ENCODE measurements at regions not wholly inside any gene's neighbourhood (a gene's known extent, or its start where the extent isn't known, plus 50 kb on each side); places are given as distances from the start of the nearest gene placed in this dataset.
"Not testable (repeated sequence)": the region's sequence is repeated elsewhere in the genome, so short reads cannot be mapped to it uniquely, and the experiment has no call there.

- no peak for DNase-seq
Observed at GRCh38 chr5:26415987-26416779, 622.2 kb downstream of the CDH9 start.

- DNase-seq: no peak
Observed at GRCh38 chr5:26390608-26391007, 647.8 kb downstream of the CDH9 start.

- DNase-seq: no peak
Observed at GRCh38 chr5:26388976-26389375, 649.4 kb downstream of the CDH9 start.

- no peak for DNase-seq
Observed at GRCh38 chr5:26386532-26386931, 651.9 kb downstream of the CDH9 start.

- not testable (repeated sequence) for DNase-seq
Observed at GRCh38 chr5:26364624-26365023, 673.8 kb downstream of the CDH9 start.

GRCh38 chr5:26343801-26344325, 694.5 kb downstream of the CDH9 start:
- no peak for DNase-seq

- no peak for DNase-seq
Observed at GRCh38 chr5:26339576-26339975, 698.8 kb downstream of the CDH9 start.

GRCh38 chr5:26329562-26330189, 708.7 kb downstream of the CDH9 start:
- DNase-seq: no peak

GRCh38 chr5:26326153-26326759, 712.1 kb downstream of the CDH9 start:
- no peak for DNase-seq

GRCh38 chr5:26325432-26325831, 713.0 kb downstream of the CDH9 start:
- not testable (repeated sequence) for DNase-seq

GRCh38 chr5:26324273-26324895, 714.0 kb downstream of the CDH9 start:
- DNase-seq: not testable (repeated sequence)

GRCh38 chr5:26323794-26324193, 714.6 kb downstream of the CDH9 start:
- no peak for DNase-seq

GRCh38 chr5:26321278-26321677, 717.1 kb downstream of the CDH9 start:
- no peak for DNase-seq

GRCh38 chr5:26310415-26310814, 728.0 kb downstream of the CDH9 start:
- no peak for DNase-seq

- DNase-seq: no peak
Observed at GRCh38 chr5:26295541-26295940, 742.8 kb downstream of the CDH9 start.

- no peak for DNase-seq
Observed at GRCh38 chr5:26282190-26282589, 756.2 kb downstream of the CDH9 start.

- DNase-seq: no peak
Observed at GRCh38 chr5:26278078-26278477, 760.3 kb downstream of the CDH9 start.

GRCh38 chr5:26259081-26259480, 779.3 kb downstream of the CDH9 start:
- DNase-seq: no peak

GRCh38 chr5:26245321-26245720, 793.1 kb downstream of the CDH9 start:
- no peak for DNase-seq

- no peak for DNase-seq
Observed at GRCh38 chr5:26239588-26239987, 798.8 kb downstream of the CDH9 start.

GRCh38 chr5:26237489-26237888, 800.9 kb downstream of the CDH9 start:
- no peak for DNase-seq

- no peak for DNase-seq
Observed at GRCh38 chr5:26236936-26237335, 801.5 kb downstream of the CDH9 start.
